Karpas-422 (cell line): ENCODE measurements at regions not wholly inside any gene's neighbourhood (a gene's known extent, or its start where the extent isn't known, plus 50 kb on each side); places are given as distances from the start of the nearest gene placed in this dataset. TPM values are rescaled to one million over a fixed set of nuclear protein-coding genes. Genes with fewer than 3 reads are reported as not detected.

Experiments used
- DNase-seq: peaks from one replicate; pipeline ENCODE4 v3.0.0-alpha.2; 2015
- H2AFZ ChIP-seq: fragments of 200-600 bp; sonication (generic); 2 replicates; pipeline ENCODE4 v1.6.1; 2014; ENCODE audit warnings: antibody characterized with exemption, low read length, mixed read lengths
- H3K27ac ChIP-seq: fragments of 200-600 bp; sonication (generic); 2 replicates; pipeline ENCODE4 v1.5.1; 2014; ENCODE audit warnings: mild to moderate bottlenecking, low read length, moderate library complexity
- H3K27me3 ChIP-seq: fragments of 200-600 bp; sonication (generic); 2 replicates; pipeline ENCODE4 v1.6.1; 2014; ENCODE audit warnings: low read length, mixed read lengths
- H3K36me3 ChIP-seq: fragments of 200-600 bp; sonication (generic); 2 replicates; pipeline ENCODE4 v1.6.1; 2014; ENCODE audit warnings: low read length, mixed read lengths; ENCODE audit not compliant: insufficient read depth
- H3K4me1 ChIP-seq: fragments of 200-600 bp; sonication (generic); 2 replicates; pipeline ENCODE4 v1.6.1; 2014; ENCODE audit warnings: mild to moderate bottlenecking, low read length, mixed read lengths
- H3K4me2 ChIP-seq: fragments of 200-600 bp; sonication (generic); 2 replicates; pipeline ENCODE4 v1.6.1; 2014; ENCODE audit warnings: low read length, low read depth, mild to moderate bottlenecking; ENCODE audit not compliant: poor library complexity, severe bottlenecking
- H3K4me3 ChIP-seq: fragments of 200-600 bp; sonication (generic); 2 replicates; pipeline ENCODE4 v1.5.1; 2014; ENCODE audit warnings: mild to moderate bottlenecking, antibody characterized with exemption, low read length, mixed read lengths
- H3K79me2 ChIP-seq: fragments of 200-600 bp; sonication (generic); 2 replicates; pipeline ENCODE4 v1.6.1; 2014; ENCODE audit warnings: mild to moderate bottlenecking, low read length, mixed read lengths
- H3K9ac ChIP-seq: fragments of 200-600 bp; sonication (generic); 2 replicates; pipeline ENCODE4 v1.6.0; 2014; ENCODE audit warnings: low read length
- H3K9me2 ChIP-seq: fragments of 200-600 bp; sonication (generic), shearing (Covaris generic); replicated peaks from 2 replicates; pipeline ENCODE4 v1.6.0; 2014; ENCODE audit warnings: mild to moderate bottlenecking, low read length, moderate library complexity; ENCODE audit not compliant: insufficient read depth
- H3K9me3 ChIP-seq: fragments of 300-700, 200-600 bp; sonication (generic); 2 replicates; pipeline ENCODE4 v1.6.1; 2014; ENCODE audit warnings: low read length, mixed read lengths
- H4K20me1 ChIP-seq: fragments of 200-600 bp; sonication (generic); 2 replicates; pipeline ENCODE4 v1.6.1; 2014; ENCODE audit warnings: mild to moderate bottlenecking, antibody characterized with exemption, low read length, low read depth; ENCODE audit not compliant: insufficient read depth
- small RNA-seq: library from RNA; depleted of rRNA; stranded (forward); fragments of <200 nt; gene quantifications from one replicate; pipeline ENCODE3, GENCODE V24; 2014

DNA sequence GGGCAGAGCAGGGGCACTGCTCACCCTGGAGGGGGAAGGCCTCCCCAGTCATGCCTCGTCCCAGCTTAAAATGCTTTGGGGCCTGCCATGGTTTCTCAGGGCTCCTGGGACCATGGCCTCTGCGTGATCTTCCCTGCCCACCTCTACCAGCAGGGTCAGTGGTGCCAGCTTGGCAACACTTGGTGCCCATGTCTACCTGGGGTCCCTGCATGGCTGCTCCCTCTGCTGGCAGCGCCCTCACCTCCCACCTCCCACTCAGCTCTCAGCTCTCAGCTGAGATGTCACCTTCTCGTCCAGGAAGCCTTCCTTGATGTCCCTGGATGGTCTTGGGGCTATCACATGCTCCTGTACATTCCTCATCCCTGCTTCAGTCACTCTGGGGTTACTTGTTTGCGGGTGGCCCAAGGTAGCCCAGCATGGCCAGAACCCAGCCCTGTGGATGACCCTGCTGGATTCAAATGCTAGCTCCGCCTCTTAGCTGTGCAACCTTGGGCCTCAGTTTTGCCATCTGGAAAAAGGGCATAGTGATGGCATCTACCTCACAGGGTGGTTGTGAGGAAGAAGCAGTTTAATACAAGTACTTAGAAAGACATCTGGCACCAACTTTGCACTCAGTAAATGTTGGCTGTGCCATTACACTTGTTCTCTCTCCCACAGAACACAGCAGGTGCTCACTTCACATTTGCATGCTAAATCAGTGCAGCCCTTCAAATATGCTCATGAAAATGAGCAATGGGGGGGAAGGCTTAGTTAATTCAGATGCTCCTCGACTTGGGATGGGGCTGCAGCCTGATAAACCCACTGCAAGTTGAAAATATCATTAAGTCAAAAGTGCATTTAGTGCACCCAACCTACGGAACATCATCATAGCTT is 53.5 kb upstream of the PTPN1 start:
- Histone ChIP-seq H3K36me3 (no peaks in the 10 kb centered on the region), H3K4me1 (peaks cover 7% of the 10 kb centered on the region), H3K4me2 (no peak overlapping the region), H3K9me2 (no peaks in the 10 kb centered on the region), H3K27ac (no peak overlapping the region), H3K79me2 (no peaks in the 10 kb centered on the region), H3K4me3 (no peak overlapping the region), H3K9ac (no peak overlapping the region), H2AFZ (no peak overlapping the region), H3K27me3 (no peaks in the 10 kb centered on the region), H4K20me1 (no peaks in the 10 kb centered on the region), H3K9me3 (no peaks in the 10 kb centered on the region)
- peak; percentile 48 for DNase-seq

DNA sequence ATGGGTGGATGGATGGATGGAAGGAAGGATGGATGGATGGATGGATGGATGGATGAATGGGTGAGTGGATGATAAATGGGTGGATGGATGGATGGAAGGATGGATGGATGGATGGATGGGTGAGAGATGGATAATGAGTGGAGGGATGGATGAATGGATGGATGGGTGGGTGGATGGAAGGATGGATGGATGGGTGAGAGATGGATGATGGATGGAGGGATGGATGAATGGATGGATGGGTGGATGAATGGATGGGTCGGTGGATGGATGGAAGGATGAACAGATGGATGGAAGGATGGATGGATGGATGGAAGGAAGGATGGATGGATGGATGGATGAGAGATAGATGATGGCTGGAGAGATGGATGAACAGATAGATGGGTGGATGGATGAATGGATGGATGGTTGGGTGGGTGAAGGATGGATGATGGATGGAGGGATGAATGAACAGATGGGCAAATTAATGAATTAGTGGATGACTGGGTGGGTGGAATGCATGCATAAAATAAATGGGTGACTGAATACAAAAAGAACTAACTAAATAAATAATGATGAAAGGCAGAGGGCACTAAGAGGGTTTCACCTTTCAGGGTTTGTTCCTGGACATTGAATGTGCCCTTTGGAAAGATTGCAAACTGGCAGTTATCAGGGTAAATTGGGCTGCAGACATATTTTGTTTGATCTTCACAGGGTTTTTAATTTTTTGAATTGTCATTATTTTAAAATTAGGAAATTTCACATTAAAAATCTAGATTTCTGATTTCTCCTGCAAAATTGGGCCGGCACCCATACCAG is 50.9 kb upstream of the PTPN1 start:
- Histone ChIP-seq H3K27ac (no peak overlapping the region), H3K27me3 (no peaks in the 10 kb centered on the region), H4K20me1 (no peaks in the 10 kb centered on the region), H3K79me2 (no peaks in the 10 kb centered on the region), H3K9me3 (no peaks in the 10 kb centered on the region), H3K36me3 (no peaks in the 10 kb centered on the region), H3K4me1 (peaks cover 7% of the 10 kb centered on the region), H3K9me2 (no peaks in the 10 kb centered on the region), H3K9ac (no peak overlapping the region), H3K4me3 (no peak overlapping the region), H3K4me2 (no peak overlapping the region), H2AFZ (no peak overlapping the region)
- DNase-seq: no peak

DNA sequence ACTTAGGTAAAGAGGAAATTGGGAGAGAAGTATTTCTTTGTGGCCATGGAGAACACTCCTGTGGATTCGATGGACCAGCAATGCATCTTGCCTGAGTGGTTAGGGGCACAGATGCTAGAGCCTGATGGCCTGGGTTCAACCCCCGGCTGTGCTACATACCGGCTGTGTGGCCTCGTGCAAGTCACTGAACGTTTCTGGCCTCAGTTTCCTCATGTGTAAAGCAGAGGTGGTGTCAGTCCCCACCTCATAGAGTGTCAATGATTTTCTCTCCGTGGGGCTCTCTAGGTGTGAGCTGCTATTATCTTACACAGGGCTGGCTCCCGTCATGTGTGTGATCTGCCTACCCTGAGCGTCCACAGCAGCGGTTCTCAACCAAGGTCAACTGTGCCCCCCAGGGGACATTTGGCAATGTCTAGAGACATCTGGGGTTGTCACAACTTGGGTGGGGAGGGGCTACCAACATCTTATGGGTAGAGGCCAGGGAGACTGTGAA is 50.0 kb upstream of the PTPN1 start:
- no peak for DNase-seq
- Histone ChIP-seq H2AFZ (no peak overlapping the region), H3K9ac (no peak overlapping the region), H4K20me1 (no peaks in the 10 kb centered on the region), H3K27me3 (no peaks in the 10 kb centered on the region), H3K4me2 (no peak overlapping the region), H3K36me3 (no peaks in the 10 kb centered on the region), H3K9me3 (no peaks in the 10 kb centered on the region), H3K4me3 (no peak overlapping the region), H3K79me2 (no peaks in the 10 kb centered on the region), H3K9me2 (no peaks in the 10 kb centered on the region), H3K27ac (no peak overlapping the region), H3K4me1 (peaks cover 7% of the 10 kb centered on the region)

Small RNA genes lying in the stretch of these regions (small RNA-seq; reads per million reads assigned to genes)
- gene RN7SL636P: not detected
